PFSK-1 (cell line): ENCODE measurements at regions not wholly inside any gene's neighbourhood (a gene's known extent, or its start where the extent isn't known, plus 50 kb on each side); places are given as distances from the start of the nearest gene placed in this dataset.

Source experiments
- POLR2AphosphoS5 ChIP-seq: IDR thresholded peaks from 2 replicates; pipeline ENCODE4 v1.6.1; 2012; ENCODE audit warnings: low read depth, mild to moderate bottlenecking, control low read depth, low read length, moderate library complexity
- REST ChIP-seq, 2 experiments: IDR thresholded peaks; 2 replicates each; pipeline versions ENCODE4 v1.6.1 to v1.8.0; 2011 to 2012; ENCODE audit warnings: low read depth in 2 of 2, low read length in 2 of 2, control low read depth in 1 of 2, inconsistent platforms in 1 of 2, mild to moderate bottlenecking in 1 of 2, moderate library complexity in 1 of 2; ENCODE audit not compliant: insufficient read depth in 1 of 2
- TAF1 ChIP-seq: IDR thresholded peaks from 2 replicates; pipeline ENCODE4 v1.6.1; 2012; ENCODE audit warnings: low read length, control low read depth, borderline replicate concordance; ENCODE audit not compliant: insufficient read depth

GRCh38 chr5:58073243-58073642 is 386.6 kb downstream of the PLK2 start:
- TF ChIP-seq REST (IDR thresholded peaks at IDR 0.05; ENCODE audit: insufficient read depth in 1 of 2, low read depth in 2 of 2, low read length in 2 of 2) (no peak), POLR2AphosphoS5 (no peak), TAF1 (no peak)
